Right lobe of liver (tissue), 4 donors: ENCODE measurements at regions not wholly inside any gene's neighbourhood (a gene's known extent, or its start where the extent isn't known, plus 50 kb on each side); places are given as distances from the start of the nearest gene placed in this dataset.

Experiments
- POLR2A ChIP-seq: fragments of 450-650 bp; IDR thresholded peaks from one replicate; pipeline ENCODE4 v1.6.1; 2017; ENCODE audit warnings: antibody characterized with exemption, mild to moderate bottlenecking
- TF ChIP-seq, protein P1 (sequence below), 4 donors: fragments of 200-600 bp in 3 of 4; fragments of 450-650 bp in 1 of 4; IDR thresholded peaks; one replicate each; pipeline versions ENCODE4 v1.5.1 to v1.8.0; 2016 to 2022; ENCODE audit warnings: antibody characterized with exemption in 4 of 4, mild to moderate bottlenecking in 2 of 4
- donor health status: DM: no; HTN: no; CAD: no.
- donor health status: DM: no; HTN: no; CAD: no.
- donor health status: DM: no; HTN: yes; CAD: no.

DNA sequence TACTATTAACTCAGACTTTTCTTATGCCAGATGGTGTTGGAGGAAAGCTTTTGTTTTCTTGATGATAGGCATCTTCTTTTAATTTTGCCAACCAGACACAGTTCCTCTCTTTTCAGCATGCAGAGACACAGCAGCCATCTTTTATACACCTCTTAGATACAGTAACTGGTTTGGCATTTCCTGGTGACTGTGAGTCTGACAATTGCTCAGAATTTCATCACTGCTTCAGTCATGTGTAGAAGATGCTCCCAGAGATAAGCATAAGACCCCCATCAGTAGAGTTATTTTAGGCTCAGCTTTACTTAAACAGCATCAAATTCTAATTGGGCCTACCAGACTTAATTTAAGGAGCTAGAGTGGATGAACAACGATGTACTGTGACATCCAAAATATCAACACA is 779.0 kb downstream of the SQOR start:
- TF ChIP-seq, protein P1, sequence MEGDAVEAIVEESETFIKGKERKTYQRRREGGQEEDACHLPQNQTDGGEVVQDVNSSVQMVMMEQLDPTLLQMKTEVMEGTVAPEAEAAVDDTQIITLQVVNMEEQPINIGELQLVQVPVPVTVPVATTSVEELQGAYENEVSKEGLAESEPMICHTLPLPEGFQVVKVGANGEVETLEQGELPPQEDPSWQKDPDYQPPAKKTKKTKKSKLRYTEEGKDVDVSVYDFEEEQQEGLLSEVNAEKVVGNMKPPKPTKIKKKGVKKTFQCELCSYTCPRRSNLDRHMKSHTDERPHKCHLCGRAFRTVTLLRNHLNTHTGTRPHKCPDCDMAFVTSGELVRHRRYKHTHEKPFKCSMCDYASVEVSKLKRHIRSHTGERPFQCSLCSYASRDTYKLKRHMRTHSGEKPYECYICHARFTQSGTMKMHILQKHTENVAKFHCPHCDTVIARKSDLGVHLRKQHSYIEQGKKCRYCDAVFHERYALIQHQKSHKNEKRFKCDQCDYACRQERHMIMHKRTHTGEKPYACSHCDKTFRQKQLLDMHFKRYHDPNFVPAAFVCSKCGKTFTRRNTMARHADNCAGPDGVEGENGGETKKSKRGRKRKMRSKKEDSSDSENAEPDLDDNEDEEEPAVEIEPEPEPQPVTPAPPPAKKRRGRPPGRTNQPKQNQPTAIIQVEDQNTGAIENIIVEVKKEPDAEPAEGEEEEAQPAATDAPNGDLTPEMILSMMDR (IDR thresholded peaks at IDR 0.05): no peak
- TF ChIP-seq POLR2A: no peak
